SU-DHL-6 (cell line): ENCODE measurements at regions not wholly inside any gene's neighbourhood (a gene's known extent, or its start where the extent isn't known, plus 50 kb on each side); places are given as distances from the start of the nearest gene placed in this dataset.

Experiments used
- H2AFZ ChIP-seq: fragments of 200-600 bp; sonication (generic); 2 replicates; pipeline ENCODE4 v1.6.1; 2014; ENCODE audit warnings: low read depth, mild to moderate bottlenecking, moderate library complexity, mixed read lengths, antibody characterized with exemption, low read length; ENCODE audit not compliant: severe bottlenecking
- H3F3A ChIP-seq: fragments of 200-600 bp; shearing (Covaris generic); 2 replicates; pipeline ENCODE4 v1.6.0; 2016; ENCODE audit warnings: antibody characterized with exemption, mild to moderate bottlenecking; ENCODE audit not compliant: insufficient read depth
- H3K27ac ChIP-seq: fragments of 200-600 bp; sonication (generic); 2 replicates; pipeline ENCODE4 v1.5.1; 2016; ENCODE audit warnings: low read depth, mild to moderate bottlenecking, low read length, moderate library complexity, mixed read lengths
- H3K27me3 ChIP-seq: fragments of 200-600 bp; sonication (generic), shearing (Covaris generic); 2 replicates; pipeline ENCODE4 v1.6.0; 2014; ENCODE audit warnings: mild to moderate bottlenecking, low read length
- H3K36me3 ChIP-seq: fragments of 200-600 bp; sonication (generic); 2 replicates; pipeline ENCODE4 v1.6.1; 2014; ENCODE audit warnings: mild to moderate bottlenecking, low read length, mixed read lengths
- H3K4me2 ChIP-seq: fragments of 300-600, 200-600 bp; shearing (Covaris generic), sonication (generic); 2 replicates; pipeline ENCODE4 v1.6.0; 2014; ENCODE audit warnings: low read length, low read depth, mild to moderate bottlenecking; ENCODE audit not compliant: poor library complexity, severe bottlenecking
- H3K4me3 ChIP-seq: fragments of 200-600 bp; sonication (generic); 2 replicates; pipeline ENCODE4 v1.5.1; 2014; ENCODE audit warnings: antibody characterized with exemption, low read length, mild to moderate bottlenecking, mixed read lengths; ENCODE audit not compliant: insufficient read depth, poor library complexity, severe bottlenecking
- H3K79me2 ChIP-seq: fragments of 200-600 bp; sonication (generic); 2 replicates; pipeline ENCODE4 v1.6.1; 2014; ENCODE audit warnings: mild to moderate bottlenecking, low read length, moderate library complexity; ENCODE audit not compliant: insufficient read depth
- H3K9ac ChIP-seq: fragments of 200-600 bp; sonication (generic); 2 replicates; pipeline ENCODE4 v1.7.0; 2014; ENCODE audit warnings: mild to moderate bottlenecking, low read length
- H3K9me2 ChIP-seq: fragments of 200-600 bp; sonication (generic); replicated peaks from 2 replicates; pipeline ENCODE4 v1.6.1; 2014; ENCODE audit warnings: low read length; ENCODE audit not compliant: insufficient read depth
- H3K9me3 ChIP-seq: fragments of 200-600 bp; sonication (generic); 2 replicates; pipeline ENCODE4 v1.6.1; 2014; ENCODE audit warnings: low read length, mixed read lengths; ENCODE audit not compliant: insufficient read depth
- H4K20me1 ChIP-seq: fragments of 200-600 bp; sonication (generic); 2 replicates; pipeline ENCODE4 v1.6.1; 2014; ENCODE audit warnings: low read depth, mild to moderate bottlenecking, antibody characterized with exemption, low read length, moderate library complexity, mixed read lengths
- CTCF ChIP-seq: fragments of 200-600 bp; sonication (generic); IDR thresholded peaks from one replicate; pipeline ENCODE4 v1.5.1; 2017; ENCODE audit warnings: antibody characterized with exemption, mild to moderate bottlenecking, low read length, moderate library complexity; ENCODE audit not compliant: insufficient read depth, poor library complexity, severe bottlenecking
- EZH2phosphoT487 ChIP-seq: fragments of 200-600 bp; sonication (generic), shearing (Covaris generic); conservative IDR thresholded peaks from 2 replicates; pipeline ENCODE4 v1.6.1; 2018; ENCODE audit warnings: mild to moderate bottlenecking, antibody characterized with exemption, low read length, moderate library complexity, mixed read lengths

GRCh38 chr16:62277942-62278341 lies 241.7 kb upstream of the CDH8 start:
- H3K79me2 ChIP-seq, result no peaks in the 10 kb centered on the region
- H3K27ac ChIP-seq, result no peak overlapping the region
- no peaks in the 10 kb centered on the region for H3F3A ChIP-seq
- H3K36me3 ChIP-seq, result no peaks in the 10 kb centered on the region
- no peaks in the 10 kb centered on the region for H3K9me2 ChIP-seq
- H3K4me3 ChIP-seq, result no peak overlapping the region
- TF ChIP-seq CTCF (no peak), EZH2phosphoT487 (no peak)
- no peaks in the 10 kb centered on the region for H4K20me1 ChIP-seq
- H3K4me2 ChIP-seq, result no peak overlapping the region
- H3K9ac ChIP-seq, result no peak overlapping the region
- H3K27me3 ChIP-seq, result no peaks in the 10 kb centered on the region
- no peak overlapping the region for H2AFZ ChIP-seq
- H3K9me3 ChIP-seq, result no peaks in the 10 kb centered on the region

GRCh38 chr16:62276637-62277036 lies 240.4 kb upstream of the CDH8 start:
- no peak for TF ChIP-seq EZH2phosphoT487
- no peak for TF ChIP-seq CTCF
- H3K36me3 ChIP-seq, result no peaks in the 10 kb centered on the region
- H3K9me3 ChIP-seq, result no peaks in the 10 kb centered on the region
- no peak overlapping the region for H3K9ac ChIP-seq
- H3K4me2 ChIP-seq, result no peak overlapping the region
- H2AFZ ChIP-seq, result no peak overlapping the region
- no peaks in the 10 kb centered on the region for H3K79me2 ChIP-seq
- no peaks in the 10 kb centered on the region for H3F3A ChIP-seq
- no peaks in the 10 kb centered on the region for H3K9me2 ChIP-seq
- no peaks in the 10 kb centered on the region for H3K27me3 ChIP-seq
- no peak overlapping the region for H3K27ac ChIP-seq
- no peak overlapping the region for H3K4me3 ChIP-seq
- no peaks in the 10 kb centered on the region for H4K20me1 ChIP-seq

GRCh38 chr16:62272035-62272434 lies 235.8 kb upstream of the CDH8 start:
- no peak for TF ChIP-seq EZH2phosphoT487
- TF ChIP-seq CTCF, result no peak

More at GRCh38 chr16:62272035-62272434, 235.8 kb upstream of the CDH8 start:
- Histone ChIP-seq H3K9me2 (no peaks in the 10 kb centered on the region), H3K27me3 (no peaks in the 10 kb centered on the region), H4K20me1 (no peaks in the 10 kb centered on the region), H3K9me3 (no peaks in the 10 kb centered on the region), H3K36me3 (no peaks in the 10 kb centered on the region), H3K79me2 (no peaks in the 10 kb centered on the region), H3K9ac (no peak overlapping the region), H3K27ac (no peak overlapping the region), H2AFZ (no peak overlapping the region), H3K4me2 (no peak overlapping the region), H3F3A (no peaks in the 10 kb centered on the region), H3K4me3 (no peak overlapping the region)
